ENCODE measurements at regions not wholly inside any gene's neighbourhood (a gene's known extent, or its start where the extent isn't known, plus 50 kb on each side); places are given as distances from the start of the nearest gene placed in this dataset.

- Histone ChIP-seq H3K4ac (replicated peaks; ENCODE audit: insufficient read length, low read depth, low read length) (no peak overlapping the region), H3K56ac (replicated peaks; ENCODE audit: insufficient read length, low read depth, low read length) (no peak overlapping the region), H3K36me3 (ENCODE audit: control insufficient read depth in 2 of 4, insufficient read depth in 4 of 4, low read length in 3 of 4) (no peaks in the 10 kb centered on the region), H3K4me2 (ENCODE audit: insufficient read depth in 1 of 2, low read depth in 2 of 2, low read length in 2 of 2) (no peak overlapping the region), H3K4me3 (ENCODE audit: extremely low read depth in 1 of 4, insufficient read depth in 2 of 4, low read depth in 3 of 4, low read length in 4 of 4) (no peak overlapping the region), H2BK5ac (ENCODE audit: low read depth, low read length) (no peak overlapping the region), H4K20me1 (replicated peaks in 1 of 2; ENCODE audit: control insufficient read depth in 1 of 2, insufficient read depth in 2 of 2, low read length in 2 of 2) (peaks cover 0 to 2% of the 10 kb centered on the region in 2 experiments), H3K79me1 (ENCODE audit: low read depth, low read length) (no peaks in the 10 kb centered on the region; the same call in 1 of the 2 replicates), H2AFZ (ENCODE audit: low read length) (no peak overlapping the region), H3K27ac (ENCODE audit: low read depth, low read length) (no peak overlapping the region), H4K8ac (ENCODE audit: extremely low read depth, insufficient read depth, low read length) (no peak overlapping the region), H3K9ac (replicated peaks in 1 of 4; ENCODE audit: extremely low read depth in 1 of 4, low read depth in 3 of 4, low read length in 3 of 4) (no peak overlapping the region), H3K4me1 (replicated peaks in 1 of 4; ENCODE audit: control insufficient read depth in 3 of 4, insufficient read depth in 4 of 4, low read length in 3 of 4) (peaks cover 0 to 5% (median 1%) of the 10 kb centered on the region in 4 experiments; a peak in 3 of 7 replicates), H3K18ac (ENCODE audit: extremely low read depth, low read length) (no peak overlapping the region), H3K14ac (ENCODE audit: insufficient read length) (no peak overlapping the region), H4K91ac (replicated peaks; ENCODE audit: insufficient read length, low read length) (no peak overlapping the region), H2BK15ac (ENCODE audit: low read length) (no peak overlapping the region), H3K79me2 (ENCODE audit: control insufficient read depth in 1 of 2, insufficient read depth in 2 of 2, low read length in 2 of 2) (no peaks in the 10 kb centered on the region), H2BK20ac (ENCODE audit: low read length) (no peak overlapping the region), H4K5ac (ENCODE audit: insufficient read length, low read depth, low read length) (no peak overlapping the region), H2BK120ac (replicated peaks; ENCODE audit: low read depth, low read length) (no peak overlapping the region), H2BK12ac (ENCODE audit: low read depth, low read length) (no peak overlapping the region), H3K23ac (ENCODE audit: insufficient read length) (no peak overlapping the region), H3K9me3 (ENCODE audit: insufficient read depth in 2 of 2, low read depth in 1 of 2, low read length in 1 of 2) (no peaks in the 10 kb centered on the region), H3K23me2 (ENCODE audit: low read depth, low read length) (no peaks in the 10 kb centered on the region), H3K27me3 (replicated peaks in 1 of 4; ENCODE audit: control insufficient read depth in 3 of 4, extremely low read depth in 1 of 4, insufficient read depth in 3 of 4, low read length in 3 of 4) (no peaks in the 10 kb centered on the region; a peak in 2 of 7 replicates), H2AK5ac (ENCODE audit: low read depth, low read length) (no peak overlapping the region)
- FAIRE-seq (no peak), DNase-seq (ENCODE audit: low read depth in 1 of 2, low spot score in 2 of 2) (no peak)
- no peak for TF ChIP-seq YY1 (IDR thresholded peaks at IDR 0.05; ENCODE audit: low read depth, low read length)
- TF ChIP-seq RXRA (IDR thresholded peaks at IDR 0.05; ENCODE audit: insufficient read depth, low read depth, low read length) = no peak
- TF ChIP-seq CBX5 (IDR thresholded peaks at IDR 0.05; ENCODE audit: low read depth, low read length) = no peak
- TF ChIP-seq KDM4A (IDR thresholded peaks at IDR 0.05; ENCODE audit: low read depth, low read length, severe bottlenecking) = no peak
- TF ChIP-seq TCF12 (IDR thresholded peaks at IDR 0.05; ENCODE audit: low read depth, low read length) = no peak
- TF ChIP-seq SIN3A (conservative IDR thresholded peaks at IDR 0.05 in 1 of 2, IDR thresholded peaks at IDR 0.05 in 1 of 2; ENCODE audit: low read depth in 1 of 2, low read length in 2 of 2) = no peak
- no peak for TF ChIP-seq MAX (IDR thresholded peaks at IDR 0.05)
- 87% methylated on average over 4 of the region's 4 CpGs; no CpG with 5 or more reads in 1 of the 2 experiments for WGBS, 2 experiments (ENCODE audit: extremely low coverage in 1 of 2, insufficient coverage in 1 of 2, insufficient read length in 1 of 2, insufficient replicate concordance in 2 of 2, low coverage in 1 of 2, low lambda C conversion rate in 2 of 2, missing lambda C conversion rate in 1 of 2)
- ChIA-PET POLR2A (ENCODE audit: partially characterized antibody) (no interaction called here), CTCF (ENCODE audit: partially characterized antibody) (interaction anchor here (0.8 to 4.3 kb wide), 4 partner anchors 14 to 33 kb away, joined by 3 to 17 read pairs (median 8); no protein-coding TSS in a partner anchor)
These were observed 85.2 kb upstream of the MAFB start for GRCh38 chr20:40774252-40774651.
